ELF-1 (cell line): ENCODE measurements at regions not wholly inside any gene's neighbourhood (a gene's known extent, or its start where the extent isn't known, plus 50 kb on each side); places are given as distances from the start of the nearest gene placed in this dataset.
A peak's percentile ranks its signal among the peaks of the same experiment; 100 is the strongest.
"Not testable (repeated sequence)": the region's sequence is repeated elsewhere in the genome, so short reads cannot be mapped to it uniquely, and the experiment has no call there.

Experiments used
- DNase-seq: peaks from one replicate; pipeline ENCODE4 v3.0.0-alpha.2; 2016; ENCODE audit warnings: low read depth, low spot score

DNA sequence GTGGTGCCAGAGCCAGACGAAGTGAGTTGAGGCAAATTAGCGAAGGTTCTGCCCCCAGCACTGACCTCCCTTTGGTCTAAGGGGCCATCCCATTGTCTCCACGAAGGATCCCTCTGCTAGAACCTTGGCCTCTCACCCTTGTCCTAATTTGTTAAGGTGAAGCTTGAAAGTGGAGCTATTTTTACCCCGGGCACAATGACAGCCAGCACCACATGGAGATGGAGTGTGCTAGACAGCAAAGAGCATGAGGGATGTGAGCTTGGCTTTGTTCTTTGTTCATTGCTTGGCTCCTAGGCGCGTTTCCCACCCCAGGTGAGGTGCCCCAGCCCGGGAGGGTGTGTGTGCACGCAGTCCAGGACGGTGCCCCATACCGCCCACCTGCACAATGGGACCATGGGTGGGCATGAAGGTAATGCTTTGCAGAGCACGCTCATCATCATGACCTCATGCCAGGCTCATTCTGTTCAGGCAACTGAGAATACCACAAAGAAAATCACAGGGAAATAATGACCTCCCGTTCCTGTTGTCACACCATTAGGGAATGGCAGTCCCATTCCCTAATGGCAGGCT, 361.0 kb upstream of the FZD8 start:
- DNase-seq, result no peak

DNA sequence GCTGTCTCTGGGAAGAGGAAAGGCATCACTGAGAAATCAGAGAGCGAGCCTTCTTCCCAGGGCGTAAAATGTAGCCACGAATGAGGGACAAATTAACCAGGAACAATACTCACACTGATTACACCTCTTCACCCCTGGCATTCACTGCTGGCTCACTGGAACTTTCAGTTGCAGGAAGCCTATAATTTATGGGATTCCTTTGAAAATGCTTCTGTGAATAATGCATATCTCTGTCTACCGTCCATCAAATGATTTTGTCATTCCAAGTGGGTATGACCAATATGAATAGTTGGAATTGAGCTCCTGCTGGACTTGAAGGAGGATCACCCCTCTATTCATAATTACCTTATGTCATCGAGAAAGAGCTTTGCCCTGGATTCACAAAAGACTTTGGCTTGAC, 360.3 kb upstream of the FZD8 start:
- DNase-seq, result no peak

- not testable (repeated sequence) for DNase-seq
Observed at GRCh38 chr10:36000754-36001153, 358.7 kb upstream of the FZD8 start.

DNA sequence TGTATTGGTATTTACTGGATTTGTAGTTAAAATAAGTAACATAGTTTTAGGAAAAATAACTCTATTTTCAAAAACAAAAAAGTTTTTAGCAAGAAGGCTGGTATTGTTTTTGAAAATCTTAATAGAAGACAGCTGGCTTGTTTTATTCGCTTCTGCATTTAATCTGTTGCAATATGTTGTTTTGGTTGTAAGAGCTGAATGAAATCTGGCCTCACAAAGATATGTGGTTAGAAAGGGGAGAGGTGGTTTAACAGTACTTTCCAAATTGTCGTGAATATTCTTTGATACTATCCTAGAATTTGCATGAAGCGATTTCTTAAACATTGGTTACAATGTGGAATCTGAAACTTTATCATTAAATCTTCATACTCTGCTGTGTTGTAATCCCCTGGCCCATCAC, 355.9 kb upstream of the FZD8 start:
- no peak for DNase-seq

GRCh38 chr10:35995485-35995884, 353.4 kb upstream of the FZD8 start:
- DNase-seq, result no peak

- DNase-seq, result no peak
Observed at GRCh38 chr10:35993591-35994515, 351.8 kb upstream of the FZD8 start.

DNA sequence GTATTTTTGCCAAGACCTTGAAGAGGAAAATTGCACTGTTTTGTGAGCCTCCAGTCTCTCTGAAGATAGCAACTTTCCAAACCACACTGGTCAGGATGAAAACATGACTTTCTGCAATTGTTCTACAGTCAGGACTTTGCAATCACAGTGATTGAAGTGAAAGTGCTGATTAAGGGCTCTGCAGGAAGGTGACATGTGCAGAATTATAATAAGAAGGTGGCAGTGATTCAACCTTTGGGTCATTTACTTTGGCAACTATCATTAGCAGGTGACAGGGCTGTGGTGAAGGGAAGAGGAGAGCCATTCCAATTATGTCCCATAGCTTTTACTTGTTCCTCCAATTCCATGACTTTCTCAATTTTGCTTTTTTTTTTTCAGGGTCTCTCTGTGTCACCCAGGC, 350.0 kb upstream of the FZD8 start:
- no peak for DNase-seq

DNA sequence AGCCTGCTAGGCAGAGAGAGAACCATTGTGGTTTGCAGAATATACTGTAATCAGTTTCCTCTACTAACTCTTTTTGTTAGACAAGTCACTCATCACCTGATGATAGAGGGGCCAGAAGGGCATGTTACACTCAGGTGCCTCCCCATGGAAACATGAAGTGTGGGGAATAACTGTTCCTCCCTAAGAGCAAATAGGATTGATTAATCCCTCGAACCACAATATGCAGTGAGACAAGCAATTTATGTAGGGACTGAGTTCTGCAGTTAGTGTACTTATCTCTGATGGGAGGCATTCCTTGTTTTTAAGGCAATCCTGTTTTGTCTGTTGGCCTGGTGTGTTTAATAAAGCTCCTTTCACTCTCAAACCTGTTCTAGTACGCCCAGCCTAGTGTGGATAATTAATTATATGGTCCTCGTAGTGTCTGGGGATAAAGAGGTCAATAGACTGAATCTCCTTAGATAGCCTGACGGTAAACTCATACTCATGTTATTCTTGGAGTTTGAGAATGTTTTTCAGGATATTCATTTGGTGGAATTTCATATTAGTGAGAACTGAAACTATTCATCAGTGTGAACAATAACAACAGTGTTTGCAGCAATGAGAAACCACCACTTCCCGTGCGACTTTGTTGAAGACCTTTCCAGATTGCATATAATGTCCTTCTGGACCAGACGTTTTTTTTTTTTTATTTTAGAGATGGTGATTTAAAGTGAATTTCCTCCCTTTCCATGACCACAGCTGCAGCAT, 344.8 kb upstream of the FZD8 start:
- DNase-seq, result no peak

- DNase-seq, result no peak
Observed at GRCh38 chr10:35979116-35979515, 337.0 kb upstream of the FZD8 start.

DNA sequence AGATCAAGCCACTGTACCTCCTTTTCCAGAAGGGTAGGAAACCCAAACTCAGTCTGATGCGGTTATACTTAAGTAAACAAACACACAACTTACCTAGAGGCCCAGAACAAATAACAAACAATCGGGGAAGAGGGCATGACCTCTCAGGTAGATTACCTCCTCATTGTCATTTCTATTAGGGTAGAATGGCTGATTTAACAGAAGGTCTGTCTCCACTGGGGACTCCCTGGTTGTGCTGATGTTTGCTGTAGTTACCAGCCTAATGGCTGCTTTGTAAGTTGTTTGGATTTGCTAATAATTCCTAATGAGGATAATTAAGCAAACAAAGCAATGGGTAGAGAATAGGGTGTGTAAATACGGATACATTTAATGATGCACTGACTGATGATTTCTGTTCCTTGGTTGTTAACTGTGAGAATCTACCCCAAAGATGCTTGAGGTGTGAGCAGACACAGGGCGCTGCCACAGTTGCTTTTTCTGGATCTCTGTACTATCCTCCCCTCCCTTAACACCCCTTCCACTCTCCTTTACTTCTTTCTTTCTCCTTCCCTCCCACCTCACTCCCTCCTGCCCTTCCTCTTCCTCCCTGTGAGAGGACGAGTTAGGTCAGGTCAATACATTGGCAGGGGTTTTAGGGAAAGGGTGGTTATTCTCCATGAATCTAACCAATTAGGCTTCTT, 332.0 kb upstream of the FZD8 start:
- DNase-seq, result not testable (repeated sequence)

- no peak for DNase-seq
Observed at GRCh38 chr10:35972275-35972674, 330.2 kb upstream of the FZD8 start.

DNA sequence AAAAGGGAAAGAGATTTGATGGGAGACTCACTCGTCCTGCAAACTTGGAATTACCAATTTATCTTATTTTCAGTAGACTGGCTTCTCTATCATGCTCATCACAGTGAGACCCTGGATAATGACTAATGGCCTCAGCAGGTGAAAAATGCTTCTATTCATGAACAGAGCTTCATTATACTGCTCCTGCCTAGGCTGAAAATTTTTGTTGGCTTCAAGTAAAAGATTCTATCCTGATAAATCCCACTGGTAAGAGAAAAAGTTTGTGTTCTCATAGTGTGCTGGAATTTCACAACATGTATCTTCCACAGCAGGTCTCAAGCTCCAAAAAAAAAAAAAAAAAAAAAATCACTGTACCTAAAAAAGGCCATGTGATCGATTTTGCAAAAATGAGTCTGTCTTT, 329.3 kb upstream of the FZD8 start:
- DNase-seq, result no peak

DNA sequence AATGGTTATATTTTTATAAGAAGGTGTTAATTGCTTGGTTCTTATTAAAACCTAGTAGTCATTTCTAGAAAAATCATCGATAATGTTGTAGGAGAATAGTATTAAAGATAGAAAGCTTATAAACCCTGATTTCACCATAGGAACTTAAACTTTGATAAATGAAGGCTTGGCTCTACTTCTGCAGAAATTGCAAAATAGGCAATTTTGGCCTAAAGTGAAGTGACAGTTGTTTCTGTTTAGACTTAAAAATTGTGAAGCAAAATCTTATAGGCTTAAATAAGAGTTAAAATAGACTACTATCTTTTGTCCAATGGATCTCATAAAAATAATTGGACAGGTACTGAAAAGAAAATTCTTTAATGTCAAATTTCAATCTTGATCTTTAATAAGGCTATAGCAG, 321.6 kb upstream of the FZD8 start:
- no peak for DNase-seq

DNA sequence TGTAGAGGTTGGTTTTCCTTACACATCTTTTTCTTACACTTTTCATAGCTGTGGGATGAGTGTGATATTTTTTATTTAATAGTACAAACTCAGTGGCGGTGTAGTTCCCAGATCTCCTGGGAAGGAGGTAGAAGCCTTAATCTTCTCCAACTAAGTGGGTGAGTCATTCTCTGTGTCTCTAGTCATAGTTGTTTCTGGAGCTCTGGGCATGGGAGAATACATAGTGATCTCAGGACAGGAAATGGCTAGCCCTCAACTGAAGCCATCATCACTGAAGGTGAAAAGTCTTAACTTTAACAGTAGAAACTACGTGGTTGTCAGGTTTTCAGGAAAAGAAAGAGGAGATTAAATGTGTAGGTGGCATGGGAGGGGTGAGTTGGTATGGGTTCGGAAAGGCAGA, 319.4 kb upstream of the FZD8 start:
- DNase-seq, result no peak

DNA sequence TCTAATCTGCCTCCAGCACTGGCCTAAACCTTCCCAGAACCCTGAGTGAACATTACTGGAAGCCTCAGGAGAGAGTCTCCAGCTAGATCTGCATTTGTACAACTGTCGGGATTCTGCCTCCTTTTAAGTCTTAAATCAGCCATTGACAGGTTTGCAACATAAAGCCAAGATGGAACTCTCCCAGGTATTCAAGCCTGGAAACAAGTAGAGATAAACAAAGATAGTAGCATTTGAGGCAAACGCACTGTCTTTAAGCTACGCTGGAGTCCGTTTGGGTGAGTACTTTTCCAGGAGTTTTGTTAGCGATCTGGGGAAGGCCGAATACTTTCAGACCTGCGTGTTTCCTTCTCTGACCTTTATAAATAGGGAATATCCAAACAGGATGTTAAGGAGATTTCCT, 317.2 kb upstream of the FZD8 start:
- DNase-seq, result peak; percentile 39

- DNase-seq, result peak; percentile 29
Observed at GRCh38 chr10:35958609-35959008, 316.5 kb upstream of the FZD8 start.

DNA sequence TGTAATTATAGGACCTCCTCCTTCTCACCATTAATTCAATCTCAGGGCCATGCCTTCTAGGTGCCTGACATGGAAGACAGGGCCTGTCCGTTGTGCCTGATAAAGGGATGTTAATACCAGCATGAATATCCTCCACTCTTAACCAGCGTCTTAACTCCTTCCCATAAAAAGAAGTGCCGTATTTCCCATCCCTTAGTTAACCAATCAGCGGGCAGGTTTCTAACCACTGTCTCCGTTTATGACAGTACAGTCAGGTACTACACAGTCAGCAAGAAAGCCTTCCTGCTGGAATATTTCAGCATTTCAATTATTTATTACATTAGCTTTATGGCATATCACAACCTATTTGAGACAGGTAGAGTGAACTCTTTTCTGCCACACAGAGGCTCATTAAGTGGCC, 308.6 kb upstream of the FZD8 start:
- DNase-seq, result no peak

- no peak for DNase-seq
Observed at GRCh38 chr10:35950226-35950625, 308.1 kb upstream of the FZD8 start.

GRCh38 chr10:35949811-35950211, 307.7 kb upstream of the FZD8 start:
- DNase-seq, result no peak

DNA sequence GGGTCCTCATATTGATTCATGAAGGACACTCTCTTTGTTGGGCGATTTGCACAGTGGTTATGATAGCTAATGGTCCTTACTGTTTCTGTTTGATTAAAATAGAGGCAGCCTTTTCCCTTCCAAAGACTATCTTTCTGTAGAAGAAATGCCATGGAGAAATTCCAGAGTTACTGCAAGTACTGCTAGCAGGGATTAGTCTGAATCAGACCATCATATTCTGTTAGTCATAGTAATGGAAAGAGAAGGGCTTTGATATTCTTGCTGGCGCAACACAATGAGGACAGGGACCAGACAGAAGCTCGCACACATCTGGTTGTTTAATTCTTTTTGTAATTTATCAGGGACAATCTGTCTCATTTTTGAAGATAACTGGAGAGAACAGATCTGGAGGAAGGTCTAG, 304.5 kb upstream of the FZD8 start:
- DNase-seq, result no peak

DNA sequence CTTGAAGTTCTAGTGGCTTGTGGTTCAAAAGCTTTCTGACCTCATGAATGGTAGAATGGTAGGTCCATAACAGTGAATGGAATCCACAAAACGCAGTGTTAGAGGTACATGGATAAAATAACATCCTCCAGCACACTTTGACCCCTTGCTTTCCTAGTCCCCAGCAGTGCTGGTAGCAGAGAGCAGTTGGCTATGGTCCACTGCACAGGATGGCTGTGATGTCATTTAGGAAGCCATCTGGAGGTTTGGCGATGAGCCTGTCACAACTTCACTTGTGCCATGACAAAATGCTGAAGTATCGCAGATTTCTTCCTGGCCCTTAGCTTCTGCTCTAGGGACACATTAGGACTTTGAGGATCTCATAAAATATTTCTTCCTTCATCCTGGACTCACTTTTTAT, 300.0 kb upstream of the FZD8 start:
- DNase-seq, result no peak
